ENCODE measurements at regions not wholly inside any gene's neighbourhood (a gene's known extent, or its start where the extent isn't known, plus 50 kb on each side); places are given as distances from the start of the nearest gene placed in this dataset.
A peak's percentile ranks its signal among the peaks of the same experiment; 100 is the strongest.

- TF ChIP-seq EZH2phosphoT487 (IDR thresholded peaks at IDR 0.05; ENCODE audit: borderline replicate concordance, low read length) (no peak), EZH2 (IDR thresholded peaks at IDR 0.05; ENCODE audit: low read length, unreplicated experiment) (no peak), CTCF (conservative IDR thresholded peaks at IDR 0.05; ENCODE audit: low read depth, low read length) (no peak)
- H3K9ac ChIP-seq (ENCODE audit: low read length) = no peak overlapping the region
- H3K27me3 ChIP-seq (ENCODE audit: low read length) = no peaks in the 10 kb centered on the region
- no peak overlapping the region for H3K27ac ChIP-seq (ENCODE audit: low read length)
- H3F3A ChIP-seq (ENCODE audit: low read length, unreplicated experiment) = no peaks in the 10 kb centered on the region
- DNase-seq (no peak), ATAC-seq (no peak)
- no TSS peak for BruUV-seq (replicated peaks)
- H2AFZ ChIP-seq (ENCODE audit: low read length) = no peak overlapping the region
- no peaks in the 10 kb centered on the region for H3K9me2 ChIP-seq (replicated peaks; ENCODE audit: low read length)
- POLR2A ChIA-PET (ENCODE audit: unreplicated experiment) = no interaction called here
- intact Hi-C loops (cut with micrococcal nuclease) = no loop called here
- peaks cover 2% of the 10 kb centered on the region; the same call in 1 of the 2 replicates for H3K9me3 ChIP-seq (ENCODE audit: low read length)
- no peaks in the 10 kb centered on the region for H3K79me2 ChIP-seq (ENCODE audit: low read length)
- peaks cover 18% of the 10 kb centered on the region for H3K4me1 ChIP-seq (ENCODE audit: insufficient read depth, low read length)
- H4K20me1 ChIP-seq (ENCODE audit: low read length) = no peaks in the 10 kb centered on the region
- CTCF ChIA-PET = interaction anchor here (0.6 kb wide), 1 partner anchor 32 kb away, joined by 3 read pairs; no protein-coding TSS in a partner anchor
- H3K4me3 ChIP-seq (ENCODE audit: low read length) = no peak overlapping the region
- no peak overlapping the region for H3K4me2 ChIP-seq (ENCODE audit: low read length)
- no peaks in the 10 kb centered on the region for H3K36me3 ChIP-seq (ENCODE audit: low read depth, low read length)
These were observed 130.8 kb downstream of the DNAJB6 start for GRCh38 chr7:157467496-157468212.

- no peaks in the 10 kb centered on the region for H3K36me3 ChIP-seq (ENCODE audit: low read depth, low read length)
- H4K20me1 ChIP-seq (ENCODE audit: low read length) = no peaks in the 10 kb centered on the region
- peak; percentile 72 for DNase-seq
- no peak overlapping the region; the same call in 1 of the 2 replicates for H3K9ac ChIP-seq (ENCODE audit: low read length)
- H3K79me2 ChIP-seq (ENCODE audit: low read length) = no peaks in the 10 kb centered on the region
- BruUV-seq (replicated peaks) = no TSS peak
- H3K27me3 ChIP-seq (ENCODE audit: low read length) = no peaks in the 10 kb centered on the region
- TF ChIP-seq EZH2phosphoT487 (IDR thresholded peaks at IDR 0.05; ENCODE audit: borderline replicate concordance, low read length) = no peak
- TF ChIP-seq EZH2 (IDR thresholded peaks at IDR 0.05; ENCODE audit: low read length, unreplicated experiment) = no peak
- H3K9me3 ChIP-seq (ENCODE audit: low read length) = peaks cover 10% of the 10 kb centered on the region
- H3F3A ChIP-seq (ENCODE audit: low read length, unreplicated experiment) = no peaks in the 10 kb centered on the region
- H3K27ac ChIP-seq (ENCODE audit: low read length) = no peak overlapping the region
- no peak overlapping the region for H3K4me3 ChIP-seq (ENCODE audit: low read length)
- no peaks in the 10 kb centered on the region for H3K9me2 ChIP-seq (replicated peaks; ENCODE audit: low read length)
- ATAC-seq = peak; percentile 55
- POLR2A ChIA-PET (ENCODE audit: unreplicated experiment) = interaction anchor here (0.6 kb wide), 1 partner anchor 100 kb away, joined by 8 read pairs; no protein-coding TSS in a partner anchor
- no peak overlapping the region for H2AFZ ChIP-seq (ENCODE audit: low read length)
- CTCF ChIA-PET = no interaction called here
- H3K4me1 ChIP-seq (ENCODE audit: insufficient read depth, low read length) = peaks cover 18% of the 10 kb centered on the region
- H3K4me2 ChIP-seq (ENCODE audit: low read length) = peak overlapping the region; percentile 53
- intact Hi-C loops (cut with micrococcal nuclease) = no loop called here
These were observed 131.7 kb downstream of the DNAJB6 start for GRCh38 chr7:157468221-157469111.

- H3K27me3 ChIP-seq (ENCODE audit: low read length) = no peaks in the 10 kb centered on the region
- H4K20me1 ChIP-seq (ENCODE audit: low read length) = no peaks in the 10 kb centered on the region
- ATAC-seq = no peak
- H3F3A ChIP-seq (ENCODE audit: low read length, unreplicated experiment) = no peaks in the 10 kb centered on the region
- TF ChIP-seq CTCF (conservative IDR thresholded peaks at IDR 0.05; ENCODE audit: low read depth, low read length) = no peak
- no peak for TF ChIP-seq EZH2 (IDR thresholded peaks at IDR 0.05; ENCODE audit: low read length, unreplicated experiment)
- no peak for TF ChIP-seq EZH2phosphoT487 (IDR thresholded peaks at IDR 0.05; ENCODE audit: borderline replicate concordance, low read length)
- no peaks in the 10 kb centered on the region for H3K79me2 ChIP-seq (ENCODE audit: low read length)
- H3K27ac ChIP-seq (ENCODE audit: low read length) = peak overlapping the region; percentile 7; the same call in 1 of the 2 replicates
- peak overlapping the region; percentile 32; the same call in 1 of the 2 replicates for H3K4me3 ChIP-seq (ENCODE audit: low read length)
- no peaks in the 10 kb centered on the region for H3K36me3 ChIP-seq (ENCODE audit: low read depth, low read length)
- ChIA-PET CTCF (no interaction called here), POLR2A (ENCODE audit: unreplicated experiment) (no interaction called here)
- peak overlapping the region; percentile 53 for H3K9ac ChIP-seq (ENCODE audit: low read length)
- H3K4me1 ChIP-seq (ENCODE audit: insufficient read depth, low read length) = peaks cover 18% of the 10 kb centered on the region
- DNase-seq = no peak
- H3K4me2 ChIP-seq (ENCODE audit: low read length) = peak overlapping the region; percentile 53
- TSS peak; percentile 86 for BruUV-seq (replicated peaks)
- intact Hi-C loops (cut with micrococcal nuclease) = no loop called here
- H3K9me2 ChIP-seq (replicated peaks; ENCODE audit: low read length) = no peaks in the 10 kb centered on the region
- H3K9me3 ChIP-seq (ENCODE audit: low read length) = peaks cover 13% of the 10 kb centered on the region
- no peak overlapping the region for H2AFZ ChIP-seq (ENCODE audit: low read length)
These were observed 132.6 kb downstream of the DNAJB6 start for GRCh38 chr7:157469181-157470016.
